ENCODE measurements at regions not wholly inside any gene's neighbourhood (a gene's known extent, or its start where the extent isn't known, plus 50 kb on each side); places are given as distances from the start of the nearest gene placed in this dataset.

DNA sequence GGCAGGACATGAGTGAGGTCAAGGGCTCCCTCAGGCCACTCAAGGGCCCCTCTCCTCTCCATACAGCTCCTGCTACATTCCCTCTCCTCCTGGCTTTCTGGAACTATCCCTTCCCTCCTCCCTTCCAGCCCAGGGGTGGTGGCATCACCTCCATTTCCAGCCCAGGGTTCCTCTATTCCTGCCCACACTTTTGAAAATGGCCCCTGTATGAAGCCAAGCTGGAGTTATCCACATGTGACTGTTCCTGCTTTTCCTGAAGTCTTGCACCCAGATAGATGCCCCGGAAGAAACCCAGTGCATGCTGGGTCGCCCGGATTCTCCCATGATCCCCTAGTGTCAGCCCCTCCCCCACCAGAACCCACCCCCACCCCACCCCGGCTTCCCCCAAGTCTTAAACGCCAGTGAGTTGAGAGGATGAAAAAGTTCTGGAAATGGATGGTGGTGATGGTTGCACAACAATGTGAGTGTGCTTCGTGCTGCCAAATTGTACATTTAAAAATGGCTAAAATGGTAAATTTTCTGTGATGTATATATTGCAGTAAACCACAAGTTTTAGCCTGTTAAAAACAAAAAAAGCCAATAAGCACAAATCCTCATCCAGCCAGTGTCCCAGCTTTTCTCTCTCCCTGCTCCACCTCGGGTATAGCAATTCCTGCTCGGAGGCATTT lies 136.9 kb downstream of the SCARB1 start:
- no peak for DNase-seq (ENCODE audit: low read depth, low spot score)

DNA sequence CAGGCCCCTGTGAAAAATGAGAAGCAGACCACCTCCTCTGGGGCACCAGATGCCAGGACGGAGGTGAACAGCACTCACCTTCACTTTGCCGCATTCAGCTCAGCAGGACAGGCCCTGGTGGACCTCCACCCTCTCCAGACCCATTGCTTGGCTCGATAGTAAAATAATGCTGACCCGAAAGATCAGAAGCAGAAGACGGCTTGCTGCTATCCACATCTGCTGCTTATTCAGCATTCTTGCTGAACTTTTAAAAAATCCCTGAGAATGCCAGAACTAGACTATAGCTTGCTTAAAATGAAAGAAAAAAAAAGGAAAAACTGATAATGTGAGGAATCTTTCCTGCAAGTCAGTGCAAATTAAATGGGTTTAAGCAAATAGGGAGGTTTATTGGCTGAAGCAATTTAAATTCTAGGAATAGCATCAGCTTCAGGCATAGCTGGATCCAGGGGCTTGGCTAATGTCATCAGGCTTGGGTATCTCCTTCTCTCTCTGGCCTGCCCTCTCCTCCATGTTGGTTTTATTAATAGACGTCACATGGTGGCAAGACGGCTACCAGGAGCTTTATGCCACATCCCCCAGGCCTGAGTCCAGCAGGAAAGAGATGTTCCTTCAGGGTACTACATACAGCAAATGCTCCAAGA lies 137.9 kb downstream of the SCARB1 start:
- no peak for DNase-seq (ENCODE audit: low read depth, low spot score)

GRCh38 chr12:124725099-124725498 lies 138.6 kb downstream of the SCARB1 start:
- DNase-seq (ENCODE audit: low read depth, low spot score), result no peak

DNA sequence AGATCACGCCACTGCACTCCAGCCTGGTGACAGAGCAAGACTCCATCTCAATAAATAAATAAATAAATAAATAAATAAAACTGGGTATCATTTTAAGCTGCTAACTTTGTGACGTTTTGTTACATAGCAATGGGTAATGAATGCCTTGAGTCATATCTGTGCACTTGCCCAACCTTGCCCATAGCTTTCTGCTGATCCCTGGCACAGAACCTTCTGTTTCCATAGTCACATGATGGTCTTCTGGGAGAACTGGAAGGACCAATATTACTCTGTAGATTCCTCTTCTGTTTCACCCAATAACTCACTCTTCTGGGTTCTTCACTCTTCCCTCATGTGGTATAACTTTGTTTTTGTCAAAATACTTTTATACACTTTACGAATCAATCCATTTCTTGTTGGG lies 140.8 kb downstream of the SCARB1 start:
- no peak for DNase-seq (ENCODE audit: low read depth, low spot score)

DNA sequence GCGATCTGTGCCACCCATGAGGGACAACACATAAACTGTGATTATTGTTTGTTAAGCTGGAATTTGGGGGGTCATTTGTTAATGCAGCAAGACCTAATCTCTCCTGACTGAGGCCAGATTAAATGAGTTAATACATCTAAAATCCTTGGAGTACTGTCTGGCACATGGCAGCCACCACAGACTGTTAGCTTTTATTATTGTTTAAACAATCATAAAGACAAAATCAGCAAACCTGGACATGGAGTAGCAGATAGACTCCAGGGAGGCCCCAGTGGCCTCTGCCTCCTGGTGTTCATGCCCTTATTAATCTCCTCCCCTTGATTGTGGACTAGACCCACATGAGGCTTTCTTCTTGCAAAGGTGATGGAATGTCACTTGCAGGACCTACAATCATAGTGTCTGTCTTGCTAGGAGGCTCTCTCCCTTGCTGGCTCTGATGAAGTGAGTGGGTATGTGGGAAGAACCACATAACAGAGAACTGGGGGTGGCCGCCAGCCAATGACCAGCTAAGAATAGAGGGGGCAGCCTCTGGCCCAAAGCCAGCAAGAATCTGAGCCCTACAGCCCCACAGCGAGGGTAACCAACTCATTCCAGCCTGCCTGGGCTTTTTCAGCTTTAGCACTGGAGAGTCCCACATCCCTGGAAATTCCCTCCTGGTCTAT lies 142.0 kb downstream of the SCARB1 start:
- no peak for DNase-seq (ENCODE audit: low read depth, low spot score)

- no peak for DNase-seq (ENCODE audit: low read depth, low spot score)
Measured at GRCh38 chr12:124720681-124721500, 142.8 kb downstream of the SCARB1 start.

DNA sequence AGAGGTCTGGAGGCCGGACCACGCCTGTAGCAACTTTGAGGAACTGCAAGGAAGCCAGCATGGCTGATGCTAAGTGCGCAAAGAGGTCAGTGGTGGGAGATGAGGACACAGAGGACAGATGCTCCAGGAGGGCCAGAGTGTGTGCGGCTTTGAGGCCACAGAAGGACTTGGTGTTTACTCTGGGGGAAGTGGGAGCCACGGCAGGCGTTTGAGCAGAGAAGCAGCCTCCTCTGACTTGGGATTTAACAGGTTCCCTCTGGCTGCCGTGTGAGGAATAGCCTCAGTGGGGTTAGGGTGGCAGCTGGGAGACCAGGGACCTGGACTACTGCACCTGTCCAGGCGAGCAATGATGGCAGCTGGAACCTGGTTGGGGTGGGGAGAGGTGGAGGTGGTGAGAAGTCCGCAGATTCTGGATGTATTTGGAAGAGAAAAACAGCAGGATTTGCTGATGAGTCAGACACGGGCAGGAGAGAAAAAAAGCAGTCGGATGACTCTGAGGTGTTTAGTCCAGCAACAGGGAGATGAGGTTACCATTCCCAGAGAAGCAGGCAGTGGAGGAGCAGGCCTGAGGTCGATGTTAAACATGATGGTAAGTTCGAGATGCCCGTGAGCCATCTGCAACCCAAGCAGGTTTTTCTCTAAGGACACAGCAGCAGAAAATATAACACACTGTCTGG lies 143.5 kb downstream of the SCARB1 start:
- DNase-seq (ENCODE audit: low read depth, low spot score), result no peak

DNA sequence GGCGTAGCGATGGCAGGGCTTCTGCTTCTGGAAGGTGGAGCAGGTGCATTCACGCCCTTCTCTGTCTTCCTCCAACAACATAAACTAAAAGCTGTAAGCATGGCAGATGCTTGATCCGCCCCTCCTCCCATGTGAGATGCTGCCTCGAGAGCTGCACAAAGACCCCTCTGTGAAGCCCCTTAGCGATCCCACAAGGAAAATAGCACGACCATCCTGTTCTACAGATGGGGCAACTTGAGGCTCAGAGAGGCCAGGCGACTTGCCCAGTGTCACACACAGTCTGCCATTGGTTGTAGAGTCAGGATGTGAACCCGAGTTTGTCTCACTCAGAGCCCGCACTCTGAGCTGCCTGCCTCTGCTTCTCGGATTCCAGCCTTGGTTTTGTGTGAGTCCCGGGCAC lies 144.4 kb downstream of the SCARB1 start:
- no peak for DNase-seq (ENCODE audit: low read depth, low spot score)

DNA sequence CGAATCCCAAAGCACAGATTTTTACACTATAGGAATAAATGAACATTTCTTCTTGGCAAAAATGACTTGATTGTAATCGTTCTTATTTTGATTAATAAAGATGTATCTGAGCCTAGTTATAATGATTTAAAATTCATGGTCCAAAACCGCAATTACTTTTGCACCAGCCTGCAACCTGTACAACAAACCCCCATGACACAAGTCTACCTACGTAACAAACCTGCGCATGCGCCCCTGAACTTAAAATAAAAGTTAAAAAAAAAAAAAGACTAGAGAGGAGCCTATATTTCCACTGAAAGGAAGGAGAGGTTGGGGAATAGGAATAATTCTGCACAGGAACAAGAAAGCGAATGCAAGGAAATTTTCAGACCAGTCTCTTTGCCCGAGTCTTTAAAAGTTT lies 145.2 kb downstream of the SCARB1 start:
- no peak for DNase-seq (ENCODE audit: low read depth, low spot score)

- DNase-seq (ENCODE audit: low read depth, low spot score), result no peak
Measured at GRCh38 chr12:124718036-124718435, 145.6 kb downstream of the SCARB1 start.

DNA sequence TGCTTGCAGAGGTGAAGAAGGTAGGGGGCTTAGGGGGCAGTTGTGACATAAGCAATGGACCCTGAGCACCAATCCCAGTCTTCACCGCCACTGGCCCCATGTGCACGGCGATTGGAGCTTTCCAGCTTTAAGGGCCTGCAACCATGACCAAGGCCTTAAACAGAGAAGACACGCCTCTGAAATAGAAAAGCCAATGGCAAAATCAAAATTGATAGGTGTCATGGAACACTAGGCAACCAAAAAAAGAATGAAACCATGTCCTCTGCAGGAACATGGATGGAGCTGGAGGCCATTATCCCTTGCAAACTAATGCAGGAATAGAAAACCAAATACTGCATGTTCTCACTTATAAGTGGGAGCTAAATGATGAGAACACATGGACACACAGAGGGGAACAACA lies 146.3 kb downstream of the SCARB1 start:
- DNase-seq (ENCODE audit: low read depth, low spot score), result no peak

GRCh38 chr12:124716208-124717130 lies 147.2 kb downstream of the SCARB1 start:
- DNase-seq (ENCODE audit: low read depth, low spot score), result no peak

DNA sequence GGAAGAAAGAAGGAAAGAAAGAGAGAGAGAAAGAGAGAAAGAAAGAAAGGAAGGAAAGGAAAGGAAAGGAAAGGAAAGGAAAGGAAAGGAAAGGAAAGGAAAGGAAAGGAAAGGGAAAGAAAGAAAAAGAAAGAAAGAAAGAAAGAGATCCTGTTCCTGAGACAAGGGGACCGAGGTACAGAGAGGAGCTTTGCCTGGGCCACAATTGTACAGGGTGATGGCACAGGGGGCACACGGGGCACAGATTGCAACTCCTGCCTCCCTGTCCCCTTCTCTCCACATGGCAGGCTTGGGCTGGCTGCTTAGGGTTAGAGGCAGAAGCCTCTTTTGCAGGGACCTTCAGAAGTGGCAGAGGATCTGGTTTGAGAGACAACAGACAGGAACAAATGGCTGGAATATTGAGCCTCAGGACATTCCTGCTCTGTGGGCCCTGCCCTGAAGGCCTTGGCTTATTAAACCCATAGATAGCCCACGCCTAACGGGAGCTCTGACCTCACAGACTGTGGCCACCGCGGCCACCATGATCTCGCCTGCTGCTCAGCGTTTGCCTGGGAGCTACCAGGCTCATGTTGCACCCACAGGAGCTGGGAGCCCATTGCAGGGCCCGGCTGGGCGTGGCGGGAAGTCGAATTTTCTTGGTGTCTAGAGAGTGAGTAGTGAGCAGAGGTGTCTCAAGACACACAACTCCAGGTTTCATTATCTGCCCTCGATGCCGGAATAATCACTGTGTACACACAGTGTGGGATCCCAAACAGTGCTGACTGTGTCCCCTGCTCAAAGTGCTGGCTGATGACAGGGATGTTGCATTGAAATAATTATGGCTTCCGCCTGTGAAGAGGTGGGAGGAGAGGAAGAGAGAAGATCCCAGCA lies 147.9 kb upstream of the NCOR2 start:
- no peak for DNase-seq (ENCODE audit: low read depth, low spot score)

- no peak for DNase-seq (ENCODE audit: low read depth, low spot score)
Measured at GRCh38 chr12:124713436-124714082, 146.1 kb upstream of the NCOR2 start.

DNA sequence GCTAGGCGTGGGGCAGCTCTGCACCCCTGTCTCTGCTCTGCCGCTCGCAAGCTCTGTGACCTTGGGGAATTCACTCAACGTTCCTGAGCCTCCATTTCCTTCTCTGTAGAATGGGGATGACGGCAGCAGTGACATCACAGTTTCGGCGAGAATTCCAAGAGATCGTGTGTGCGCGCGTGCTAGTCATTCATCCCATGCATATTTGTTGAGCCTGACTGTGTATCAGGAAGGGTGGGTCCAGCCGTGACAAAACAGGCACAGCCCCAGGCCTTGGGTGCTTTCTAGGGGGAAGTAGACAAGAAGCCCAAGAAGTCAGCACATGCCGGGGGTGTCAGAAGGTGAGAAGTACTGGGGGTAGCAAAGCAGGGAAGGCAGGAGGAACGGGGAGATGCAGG lies 145.6 kb upstream of the NCOR2 start:
- DNase-seq (ENCODE audit: low read depth, low spot score), result no peak

DNA sequence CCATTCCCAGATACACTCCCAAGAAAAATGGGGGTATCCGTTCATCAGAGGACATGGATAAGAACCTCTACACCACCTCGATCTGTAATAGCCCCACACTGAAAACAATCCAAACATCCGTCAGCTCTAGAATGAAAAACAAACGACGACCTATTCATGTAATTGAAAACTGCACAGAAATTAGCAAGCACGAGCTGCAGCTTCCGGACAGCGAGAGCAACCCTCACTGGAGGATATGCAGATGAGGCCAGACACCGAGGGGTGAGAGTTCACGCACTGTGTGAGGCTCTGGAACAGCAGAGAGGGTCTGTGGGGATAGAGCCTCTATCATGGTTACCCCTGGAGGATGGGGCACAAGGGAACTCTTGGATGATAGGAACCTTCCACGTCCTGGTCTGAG lies 143.9 kb upstream of the NCOR2 start:
- no peak for DNase-seq (ENCODE audit: low read depth, low spot score)

DNA sequence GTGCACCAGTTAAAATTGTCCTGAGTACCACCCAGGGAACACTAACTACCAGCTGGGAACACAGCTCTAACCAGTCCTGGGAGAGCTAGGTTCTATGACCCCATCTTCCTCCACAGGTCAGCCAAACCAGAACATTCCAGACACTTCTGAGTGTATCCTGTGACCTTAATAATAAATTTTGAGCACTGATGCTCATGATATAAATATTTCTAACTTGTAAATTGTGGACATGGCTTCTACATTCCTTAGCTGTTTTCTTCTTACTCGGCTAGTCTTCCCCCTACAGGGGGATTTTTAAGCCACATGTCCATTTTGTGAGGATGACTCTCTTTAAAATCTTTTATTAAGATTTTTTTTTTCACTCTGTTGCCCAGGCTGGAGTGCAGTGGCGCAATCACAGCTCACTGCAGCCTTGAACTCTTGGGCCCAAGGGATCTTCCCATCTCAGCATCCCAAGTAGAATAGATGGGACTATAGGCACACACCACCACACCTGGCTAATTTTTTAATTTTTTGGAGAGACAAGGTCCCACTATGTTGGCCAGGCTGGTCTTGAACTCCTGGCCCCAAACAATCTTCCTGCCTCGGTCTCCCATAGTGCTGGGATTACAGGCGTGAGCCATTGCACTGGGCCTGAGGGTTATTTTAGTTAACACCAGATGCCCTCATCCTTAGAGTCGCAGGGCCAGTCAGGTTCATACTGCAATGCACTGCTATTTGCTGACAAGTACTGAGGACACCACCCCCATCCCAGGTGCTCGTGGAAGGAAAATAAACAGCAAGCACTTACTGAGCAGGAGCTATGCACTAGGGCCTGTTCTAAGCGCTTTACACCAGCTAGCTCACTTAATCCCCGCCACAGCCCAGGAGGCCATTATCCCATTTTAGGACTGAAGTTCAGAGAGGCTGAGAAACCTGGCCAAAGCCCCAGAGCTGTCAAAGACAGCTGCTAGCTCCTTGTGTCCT lies 142.6 kb upstream of the NCOR2 start:
- no peak for DNase-seq (ENCODE audit: low read depth, low spot score)

GRCh38 chr12:124707316-124707715 lies 139.9 kb upstream of the NCOR2 start:
- DNase-seq (ENCODE audit: low read depth, low spot score), result no peak

Data from smooth muscle cell of the brain vasculature (primary cell).